ENCODE measurements at regions not wholly inside any gene's neighbourhood (a gene's known extent, or its start where the extent isn't known, plus 50 kb on each side); places are given as distances from the start of the nearest gene placed in this dataset.

GRCh38 chr13:58933475-58933874 lies 1230.3 kb downstream of the DIAPH3 start:
- Histone ChIP-seq H4K91ac (ENCODE audit: low read depth, low read length) (no peak overlapping the region), H2AFZ (ENCODE audit: insufficient read depth, low read length, poor library complexity) (no peak overlapping the region), H2BK5ac (ENCODE audit: low read depth, low read length, poor library complexity) (no peak overlapping the region), H3K4me3 (ENCODE audit: low read depth, low read length) (no peak overlapping the region), H3K4me2 (ENCODE audit: low read length) (no peak overlapping the region), H3K9me3 (ENCODE audit: insufficient read depth, low read depth, low read length) (no peaks in the 10 kb centered on the region), H3K4ac (ENCODE audit: low read depth, low read length) (no peak overlapping the region), H3K27ac (ENCODE audit: low read depth, low read length) (no peak overlapping the region), H3K4me1 (ENCODE audit: control insufficient read depth in 1 of 2, insufficient read depth in 2 of 2, low read length in 2 of 2) (no peaks in the 10 kb centered on the region), H4K8ac (ENCODE audit: low read depth, low read length) (no peak overlapping the region), H3K79me2 (ENCODE audit: control insufficient read depth, insufficient read depth, low read length, poor library complexity) (no peaks in the 10 kb centered on the region), H3K18ac (ENCODE audit: low read length) (no peak overlapping the region), H2BK120ac (ENCODE audit: insufficient read depth, low read length, poor library complexity) (no peak overlapping the region), H4K12ac (ENCODE audit: low read depth, low read length) (no peak overlapping the region), H3K14ac (ENCODE audit: low read length) (no peak overlapping the region), H3K23ac (ENCODE audit: low read length) (no peak overlapping the region), H3K27me3 (ENCODE audit: insufficient read depth, low read length) (no peaks in the 10 kb centered on the region), H3K79me1 (ENCODE audit: low read length) (no peaks in the 10 kb centered on the region), H3K36me3 (ENCODE audit: control insufficient read depth in 1 of 2, insufficient read depth in 2 of 2, low read length in 2 of 2) (no peaks in the 10 kb centered on the region), H3K9ac (ENCODE audit: low read length) (no peak overlapping the region), H2AK5ac (ENCODE audit: low read length) (no peak overlapping the region), H2BK12ac (ENCODE audit: low read length) (no peak overlapping the region)
- no peak for DNase-seq

GRCh38 chr13:58935689-58936088 lies 1228.0 kb downstream of the DIAPH3 start:
- WGBS (ENCODE audit: extremely low coverage, insufficient coverage, insufficient read length): no CpG with 5 or more reads among the region's 5 CpGs
- Histone ChIP-seq H3K79me2 (ENCODE audit: control insufficient read depth, insufficient read depth, low read length, poor library complexity) (no peaks in the 10 kb centered on the region), H2BK12ac (ENCODE audit: low read length) (no peak overlapping the region), H3K9ac (ENCODE audit: low read length) (no peak overlapping the region), H3K4me2 (ENCODE audit: low read length) (no peak overlapping the region), H3K9me3 (ENCODE audit: insufficient read depth, low read depth, low read length) (no peaks in the 10 kb centered on the region), H3K14ac (ENCODE audit: low read length) (no peak overlapping the region), H3K27me3 (ENCODE audit: insufficient read depth, low read length) (no peaks in the 10 kb centered on the region), H3K4ac (ENCODE audit: low read depth, low read length) (no peak overlapping the region), H3K27ac (ENCODE audit: low read depth, low read length) (no peak overlapping the region), H2BK5ac (ENCODE audit: low read depth, low read length, poor library complexity) (no peak overlapping the region), H3K4me3 (ENCODE audit: low read depth, low read length) (no peak overlapping the region), H4K91ac (ENCODE audit: low read depth, low read length) (no peak overlapping the region), H2AK5ac (ENCODE audit: low read length) (no peak overlapping the region), H4K12ac (ENCODE audit: low read depth, low read length) (no peak overlapping the region), H4K8ac (ENCODE audit: low read depth, low read length) (no peak overlapping the region), H2AFZ (ENCODE audit: insufficient read depth, low read length, poor library complexity) (no peak overlapping the region), H2BK120ac (ENCODE audit: insufficient read depth, low read length, poor library complexity) (no peak overlapping the region), H3K36me3 (ENCODE audit: control insufficient read depth in 1 of 2, insufficient read depth in 2 of 2, low read length in 2 of 2) (no peaks in the 10 kb centered on the region), H3K4me1 (ENCODE audit: control insufficient read depth in 1 of 2, insufficient read depth in 2 of 2, low read length in 2 of 2) (no peaks in the 10 kb centered on the region), H3K18ac (ENCODE audit: low read length) (no peak overlapping the region), H3K79me1 (ENCODE audit: low read length) (no peaks in the 10 kb centered on the region), H3K23ac (ENCODE audit: low read length) (no peak overlapping the region)
- no peak for DNase-seq

- H3K9ac ChIP-seq (ENCODE audit: low read length): no peak overlapping the region
- H3K27ac ChIP-seq (ENCODE audit: low read depth, low read length): no peak overlapping the region
- no peaks in the 10 kb centered on the region for H3K79me1 ChIP-seq (ENCODE audit: low read length)
- no peak overlapping the region for H3K14ac ChIP-seq (ENCODE audit: low read length)
- no peaks in the 10 kb centered on the region for H3K4me1 ChIP-seq (ENCODE audit: control insufficient read depth in 1 of 2, insufficient read depth in 2 of 2, low read length in 2 of 2)
- H3K9me3 ChIP-seq (ENCODE audit: insufficient read depth, low read depth, low read length): peaks cover 3% of the 10 kb centered on the region
- H4K12ac ChIP-seq (ENCODE audit: low read depth, low read length): no peak overlapping the region
- no peak overlapping the region for H4K91ac ChIP-seq (ENCODE audit: low read depth, low read length)
- H3K36me3 ChIP-seq (ENCODE audit: control insufficient read depth in 1 of 2, insufficient read depth in 2 of 2, low read length in 2 of 2): no peaks in the 10 kb centered on the region
- no peak overlapping the region for H3K4me3 ChIP-seq (ENCODE audit: low read depth, low read length)
- no peaks in the 10 kb centered on the region for H3K27me3 ChIP-seq (ENCODE audit: insufficient read depth, low read length)
- no peak overlapping the region for H2BK12ac ChIP-seq (ENCODE audit: low read length)
- no peak overlapping the region for H3K4ac ChIP-seq (ENCODE audit: low read depth, low read length)
- H2BK120ac ChIP-seq (ENCODE audit: insufficient read depth, low read length, poor library complexity): no peak overlapping the region
- no peak overlapping the region for H2BK5ac ChIP-seq (ENCODE audit: low read depth, low read length, poor library complexity)
- no peaks in the 10 kb centered on the region for H3K79me2 ChIP-seq (ENCODE audit: control insufficient read depth, insufficient read depth, low read length, poor library complexity)
- no peak overlapping the region for H3K23ac ChIP-seq (ENCODE audit: low read length)
- no peak for DNase-seq
- no peak overlapping the region for H2AFZ ChIP-seq (ENCODE audit: insufficient read depth, low read length, poor library complexity)
- no peak overlapping the region for H2AK5ac ChIP-seq (ENCODE audit: low read length)
- no peak overlapping the region for H3K18ac ChIP-seq (ENCODE audit: low read length)
- no peak overlapping the region for H4K8ac ChIP-seq (ENCODE audit: low read depth, low read length)
- no CpG with 5 or more reads among the region's 1 CpG for WGBS (ENCODE audit: extremely low coverage, insufficient coverage, insufficient read length)
- H3K4me2 ChIP-seq (ENCODE audit: low read length): no peak overlapping the region
Observed at GRCh38 chr13:58946274-58946673, 1217.5 kb downstream of the DIAPH3 start.

- Histone ChIP-seq H3K14ac (ENCODE audit: low read length) (no peak overlapping the region), H3K27me3 (ENCODE audit: insufficient read depth, low read length) (no peaks in the 10 kb centered on the region), H3K4me3 (ENCODE audit: low read depth, low read length) (no peak overlapping the region), H3K4me1 (ENCODE audit: control insufficient read depth in 1 of 2, insufficient read depth in 2 of 2, low read length in 2 of 2) (no peaks in the 10 kb centered on the region), H3K23ac (ENCODE audit: low read length) (no peak overlapping the region), H3K36me3 (ENCODE audit: control insufficient read depth in 1 of 2, insufficient read depth in 2 of 2, low read length in 2 of 2) (no peaks in the 10 kb centered on the region), H3K9me3 (ENCODE audit: insufficient read depth, low read depth, low read length) (peaks cover 3% of the 10 kb centered on the region), H4K91ac (ENCODE audit: low read depth, low read length) (no peak overlapping the region), H4K12ac (ENCODE audit: low read depth, low read length) (no peak overlapping the region), H3K27ac (ENCODE audit: low read depth, low read length) (no peak overlapping the region), H2BK12ac (ENCODE audit: low read length) (no peak overlapping the region), H2AFZ (ENCODE audit: insufficient read depth, low read length, poor library complexity) (no peak overlapping the region), H3K4me2 (ENCODE audit: low read length) (no peak overlapping the region), H3K18ac (ENCODE audit: low read length) (no peak overlapping the region), H4K8ac (ENCODE audit: low read depth, low read length) (no peak overlapping the region), H3K9ac (ENCODE audit: low read length) (no peak overlapping the region), H3K79me2 (ENCODE audit: control insufficient read depth, insufficient read depth, low read length, poor library complexity) (no peaks in the 10 kb centered on the region), H2BK120ac (ENCODE audit: insufficient read depth, low read length, poor library complexity) (no peak overlapping the region), H3K79me1 (ENCODE audit: low read length) (no peaks in the 10 kb centered on the region), H3K4ac (ENCODE audit: low read depth, low read length) (no peak overlapping the region), H2AK5ac (ENCODE audit: low read length) (no peak overlapping the region), H2BK5ac (ENCODE audit: low read depth, low read length, poor library complexity) (no peak overlapping the region)
- DNase-seq: no peak
- WGBS (ENCODE audit: extremely low coverage, insufficient coverage, insufficient read length): no CpG with 5 or more reads among the region's 9 CpGs
Observed at GRCh38 chr13:58949646-58950045, 1214.1 kb downstream of the DIAPH3 start.

- no peaks in the 10 kb centered on the region for H3K79me1 ChIP-seq (ENCODE audit: low read length)
- H3K79me2 ChIP-seq (ENCODE audit: control insufficient read depth, insufficient read depth, low read length, poor library complexity): no peaks in the 10 kb centered on the region
- no peak overlapping the region for H3K18ac ChIP-seq (ENCODE audit: low read length)
- H2BK5ac ChIP-seq (ENCODE audit: low read depth, low read length, poor library complexity): no peak overlapping the region
- H3K4me2 ChIP-seq (ENCODE audit: low read length): no peak overlapping the region
- H2BK120ac ChIP-seq (ENCODE audit: insufficient read depth, low read length, poor library complexity): no peak overlapping the region
- no peak for DNase-seq
- H3K23ac ChIP-seq (ENCODE audit: low read length): no peak overlapping the region
- no peak overlapping the region for H2AFZ ChIP-seq (ENCODE audit: insufficient read depth, low read length, poor library complexity)
- no peak overlapping the region for H3K4ac ChIP-seq (ENCODE audit: low read depth, low read length)
- no peak overlapping the region for H3K14ac ChIP-seq (ENCODE audit: low read length)
- no peak overlapping the region for H3K27ac ChIP-seq (ENCODE audit: low read depth, low read length)
- no peak overlapping the region for H3K4me3 ChIP-seq (ENCODE audit: low read depth, low read length)
- H4K12ac ChIP-seq (ENCODE audit: low read depth, low read length): no peak overlapping the region
- no peak overlapping the region for H2AK5ac ChIP-seq (ENCODE audit: low read length)
- H4K8ac ChIP-seq (ENCODE audit: low read depth, low read length): no peak overlapping the region
- no peaks in the 10 kb centered on the region for H3K36me3 ChIP-seq (ENCODE audit: control insufficient read depth in 1 of 2, insufficient read depth in 2 of 2, low read length in 2 of 2)
- no peak overlapping the region for H2BK12ac ChIP-seq (ENCODE audit: low read length)
- no peaks in the 10 kb centered on the region for H3K27me3 ChIP-seq (ENCODE audit: insufficient read depth, low read length)
- H3K9me3 ChIP-seq (ENCODE audit: insufficient read depth, low read depth, low read length): peaks cover 3% of the 10 kb centered on the region
- H3K9ac ChIP-seq (ENCODE audit: low read length): no peak overlapping the region
- H3K4me1 ChIP-seq (ENCODE audit: control insufficient read depth in 1 of 2, insufficient read depth in 2 of 2, low read length in 2 of 2): no peaks in the 10 kb centered on the region
- no peak overlapping the region for H4K91ac ChIP-seq (ENCODE audit: low read depth, low read length)
Observed at GRCh38 chr13:58950911-58951310, 1212.8 kb downstream of the DIAPH3 start.

Measured in trophoblast cell (in vitro differentiated cells and primary cell).